IgD-negative memory B cell (primary cell): ENCODE measurements at regions not wholly inside any gene's neighbourhood (a gene's known extent, or its start where the extent isn't known, plus 50 kb on each side); places are given as distances from the start of the nearest gene placed in this dataset.
"Not testable (repeated sequence)": the region's sequence is repeated elsewhere in the genome, so short reads cannot be mapped to it uniquely, and the experiment has no call there.

Experiments
- H3K27ac Mint-ChIP-seq, 3 donors: one replicate each; pipeline ENCODE4 v1.8.0; 2020 to 2022; ENCODE audit warnings: mild to moderate bottlenecking in 3 of 3, mixed read lengths in 3 of 3, moderate library complexity in 1 of 3
- H3K27me3 Mint-ChIP-seq: one replicate; pipeline ENCODE4 v1.8.0; 2021; ENCODE audit warnings: mixed read lengths
- H3K36me3 Mint-ChIP-seq: one replicate; pipeline ENCODE4 v1.8.0; 2020; ENCODE audit warnings: mild to moderate bottlenecking, mixed read lengths
- H3K4me1 Mint-ChIP-seq, 3 donors: one replicate each; pipeline ENCODE4 v1.8.0; 2020 to 2022; ENCODE audit warnings: mixed read lengths in 3 of 3, mild to moderate bottlenecking in 1 of 3
- H3K4me3 Mint-ChIP-seq, 4 donors: one replicate each; pipeline ENCODE4 v1.8.0; 2020 to 2022; ENCODE audit warnings: mild to moderate bottlenecking in 4 of 4, mixed read lengths in 4 of 4, moderate library complexity in 3 of 4
- H3K9me3 Mint-ChIP-seq, 3 donors: one replicate each; pipeline ENCODE4 v1.8.0; 2020 to 2021; ENCODE audit warnings: mixed read lengths in 3 of 3, mild to moderate bottlenecking in 1 of 3

GRCh38 chr1:120534361-120535047 is 119.7 kb downstream of the NBPF8 start:
- not testable (repeated sequence) for H3K36me3 Mint-ChIP-seq, H3K9me3 Mint-ChIP-seq, H3K4me1 Mint-ChIP-seq, H3K27me3 Mint-ChIP-seq
- peak overlapping the region; percentile 32 to 91 (median 64) for H3K27ac Mint-ChIP-seq
- H3K4me3 Mint-ChIP-seq = peak overlapping the region in 3 of 4 donors; percentile 52 to 88 (median 54)

GRCh38 chr1:120535052-120535451 is 120.2 kb downstream of the NBPF8 start:
- H3K27ac Mint-ChIP-seq = peak overlapping the region; percentile 32 to 91 (median 64)
- H3K27me3 Mint-ChIP-seq = not testable (repeated sequence)

GRCh38 chr1:120541394-120541793 is 126.6 kb downstream of the NBPF8 start:
- not testable (repeated sequence) for H3K27me3 Mint-ChIP-seq, H3K4me3 Mint-ChIP-seq, H3K9me3 Mint-ChIP-seq, H3K4me1 Mint-ChIP-seq, H3K36me3 Mint-ChIP-seq, H3K27ac Mint-ChIP-seq

More at GRCh38 chr1:120535052-120535451, 120.2 kb downstream of the NBPF8 start:
- H3K36me3 Mint-ChIP-seq, H3K4me1 Mint-ChIP-seq, H3K9me3 Mint-ChIP-seq: not testable (repeated sequence)
- peak overlapping the region in 3 of 4 donors; percentile 51 to 88 (median 52) for H3K4me3 Mint-ChIP-seq

- H3K27ac Mint-ChIP-seq, H3K4me1 Mint-ChIP-seq, H3K27me3 Mint-ChIP-seq, H3K36me3 Mint-ChIP-seq, H3K9me3 Mint-ChIP-seq, H3K4me3 Mint-ChIP-seq: not testable (repeated sequence)
These were observed 127.5 kb downstream of the NBPF8 start for GRCh38 chr1:120542365-120542764.

GRCh38 chr1:120542940-120543339 is 128.1 kb downstream of the NBPF8 start:
- H3K36me3 Mint-ChIP-seq, H3K4me3 Mint-ChIP-seq, H3K27me3 Mint-ChIP-seq, H3K27ac Mint-ChIP-seq, H3K9me3 Mint-ChIP-seq, H3K4me1 Mint-ChIP-seq: not testable (repeated sequence)

GRCh38 chr1:120544434-120544833 is 129.6 kb downstream of the NBPF8 start:
- not testable (repeated sequence) for H3K9me3 Mint-ChIP-seq, H3K4me1 Mint-ChIP-seq, H3K27ac Mint-ChIP-seq, H3K4me3 Mint-ChIP-seq, H3K27me3 Mint-ChIP-seq, H3K36me3 Mint-ChIP-seq

- not testable (repeated sequence) for H3K27me3 Mint-ChIP-seq, H3K9me3 Mint-ChIP-seq, H3K4me3 Mint-ChIP-seq
These were observed 135.5 kb downstream of the NBPF8 start for GRCh38 chr1:120550335-120550734.

GRCh38 chr1:120552190-120552589 is 137.4 kb downstream of the NBPF8 start:
- not testable (repeated sequence) for H3K27me3 Mint-ChIP-seq, H3K27ac Mint-ChIP-seq, H3K4me1 Mint-ChIP-seq, H3K4me3 Mint-ChIP-seq, H3K36me3 Mint-ChIP-seq, H3K9me3 Mint-ChIP-seq

More at GRCh38 chr1:120550335-120550734, 135.5 kb downstream of the NBPF8 start:
- H3K36me3 Mint-ChIP-seq, H3K27ac Mint-ChIP-seq, H3K4me1 Mint-ChIP-seq: not testable (repeated sequence)

GRCh38 chr1:120557605-120558302 is 142.9 kb downstream of the NBPF8 start:
- not testable (repeated sequence) for H3K9me3 Mint-ChIP-seq, H3K36me3 Mint-ChIP-seq, H3K27me3 Mint-ChIP-seq, H3K4me1 Mint-ChIP-seq, H3K27ac Mint-ChIP-seq
- H3K4me3 Mint-ChIP-seq = peak overlapping the region in 3 of 4 donors; percentile 78 to 90 (median 89)

GRCh38 chr1:120558303-120559060 is 143.6 kb downstream of the NBPF8 start:
- H3K4me1 Mint-ChIP-seq, H3K9me3 Mint-ChIP-seq, H3K36me3 Mint-ChIP-seq, H3K27me3 Mint-ChIP-seq, H3K27ac Mint-ChIP-seq: not testable (repeated sequence)
- H3K4me3 Mint-ChIP-seq = peak overlapping the region; percentile 45 to 91 (median 82)

- H3K27me3 Mint-ChIP-seq, H3K9me3 Mint-ChIP-seq, H3K36me3 Mint-ChIP-seq, H3K4me1 Mint-ChIP-seq, H3K27ac Mint-ChIP-seq: not testable (repeated sequence)
- peak overlapping the region in 2 of 4 donors; percentile 8 to 27 for H3K4me3 Mint-ChIP-seq
These were observed 146.9 kb downstream of the NBPF8 start for GRCh38 chr1:120561767-120562166.

GRCh38 chr1:120565396-120565795 is 150.6 kb downstream of the NBPF8 start:
- not testable (repeated sequence) for H3K4me1 Mint-ChIP-seq, H3K36me3 Mint-ChIP-seq, H3K27me3 Mint-ChIP-seq, H3K4me3 Mint-ChIP-seq, H3K27ac Mint-ChIP-seq, H3K9me3 Mint-ChIP-seq

- H3K4me1 Mint-ChIP-seq, H3K4me3 Mint-ChIP-seq, H3K9me3 Mint-ChIP-seq, H3K36me3 Mint-ChIP-seq, H3K27ac Mint-ChIP-seq, H3K27me3 Mint-ChIP-seq: not testable (repeated sequence)
These were observed 152.8 kb downstream of the NBPF8 start for GRCh38 chr1:120567620-120568019.

GRCh38 chr1:120575201-120575600 is 148.5 kb upstream of the NBPF26 start:
- not testable (repeated sequence) for H3K4me3 Mint-ChIP-seq, H3K36me3 Mint-ChIP-seq, H3K27ac Mint-ChIP-seq, H3K9me3 Mint-ChIP-seq, H3K4me1 Mint-ChIP-seq, H3K27me3 Mint-ChIP-seq

- H3K4me3 Mint-ChIP-seq, H3K27ac Mint-ChIP-seq, H3K9me3 Mint-ChIP-seq, H3K27me3 Mint-ChIP-seq, H3K4me1 Mint-ChIP-seq, H3K36me3 Mint-ChIP-seq: not testable (repeated sequence)
These were observed 141.6 kb upstream of the NBPF26 start for GRCh38 chr1:120582135-120582534.

GRCh38 chr1:120586053-120586452 is 137.7 kb upstream of the NBPF26 start:
- not testable (repeated sequence) for H3K4me1 Mint-ChIP-seq, H3K36me3 Mint-ChIP-seq, H3K27me3 Mint-ChIP-seq, H3K9me3 Mint-ChIP-seq, H3K4me3 Mint-ChIP-seq, H3K27ac Mint-ChIP-seq
